HG02973 (cell line): ENCODE measurements at regions not wholly inside any gene's neighbourhood (a gene's known extent, or its start where the extent isn't known, plus 50 kb on each side); places are given as distances from the start of the nearest gene placed in this dataset.

ENCODE experiments used
- ATAC-seq: cut with Tn5 transposase; IDR thresholded peaks from one replicate; pipeline ENCODE4 v1.9.1; 2021; ENCODE audit warnings: moderate library complexity; ENCODE audit not compliant: unreplicated experiment

DNA sequence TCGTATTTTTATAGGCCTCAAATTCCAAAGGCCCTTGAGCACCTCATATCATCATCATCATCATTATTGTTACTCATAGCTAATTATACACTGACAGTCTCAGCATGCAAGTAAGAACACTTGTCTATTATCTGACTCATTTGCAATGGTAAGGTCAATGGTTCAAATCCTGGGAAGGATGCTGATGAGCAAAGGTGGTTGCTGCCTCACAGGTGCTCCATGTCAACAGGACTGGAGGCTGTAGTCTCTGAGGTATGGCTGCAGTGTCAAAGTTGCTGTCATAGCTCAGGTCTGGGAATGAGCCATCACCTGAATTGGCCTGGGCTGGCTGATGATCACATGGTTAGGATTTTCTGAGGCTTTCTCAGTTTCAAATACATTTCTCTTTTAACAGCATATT is 379.3 kb downstream of the BCL11A start:
- ATAC-seq = no peak

GRCh38 chr2:60172801-60173200 is 380.7 kb downstream of the BCL11A start:
- no peak for ATAC-seq

- ATAC-seq = no peak
Observed at GRCh38 chr2:60170272-60170671, 383.2 kb downstream of the BCL11A start.

DNA sequence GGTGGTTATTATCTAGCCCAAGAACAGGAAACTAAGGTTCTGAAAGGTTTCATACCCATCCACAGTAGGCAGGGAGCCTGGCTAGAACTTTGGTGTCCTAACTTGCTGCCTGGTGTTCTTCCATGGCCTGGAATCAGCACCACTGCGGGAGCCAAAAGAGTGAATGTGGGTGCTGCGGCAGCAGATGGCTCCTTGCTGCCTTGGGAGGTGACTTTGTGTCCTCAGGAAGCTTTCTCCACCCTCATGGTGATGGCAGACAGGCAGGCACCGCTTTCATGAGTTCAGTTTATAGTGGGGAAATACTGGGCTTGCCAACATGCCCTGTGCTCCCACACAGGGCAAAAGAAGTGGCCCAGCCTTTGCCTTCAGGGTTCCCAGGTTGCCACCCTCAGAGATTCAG is 385.2 kb downstream of the BCL11A start:
- ATAC-seq = no peak

- no peak for ATAC-seq
Observed at GRCh38 chr2:60167089-60167488, 386.4 kb downstream of the BCL11A start.

GRCh38 chr2:60163691-60164090 is 389.8 kb downstream of the BCL11A start:
- ATAC-seq = no peak

GRCh38 chr2:60159519-60159918 is 393.9 kb downstream of the BCL11A start:
- ATAC-seq = no peak

DNA sequence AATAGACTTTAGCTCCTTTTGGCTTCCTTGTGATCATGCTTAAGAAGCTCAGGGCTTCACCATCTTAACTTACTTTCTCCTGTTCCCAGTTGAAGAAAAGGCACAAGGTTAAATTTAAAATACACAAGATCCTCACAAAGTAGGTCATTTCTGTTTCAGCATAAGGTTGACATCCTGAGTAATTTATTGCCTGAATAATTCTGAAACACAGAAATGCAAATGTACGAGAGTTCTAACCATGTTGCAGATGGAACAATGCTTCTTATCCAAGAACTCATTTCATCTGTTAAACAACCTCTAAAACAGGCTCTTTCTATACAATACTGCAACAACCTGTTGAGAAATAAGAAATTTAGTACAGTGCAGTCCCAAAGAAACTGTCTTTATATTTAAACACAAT is 395.2 kb downstream of the BCL11A start:
- ATAC-seq = peak; percentile 74

DNA sequence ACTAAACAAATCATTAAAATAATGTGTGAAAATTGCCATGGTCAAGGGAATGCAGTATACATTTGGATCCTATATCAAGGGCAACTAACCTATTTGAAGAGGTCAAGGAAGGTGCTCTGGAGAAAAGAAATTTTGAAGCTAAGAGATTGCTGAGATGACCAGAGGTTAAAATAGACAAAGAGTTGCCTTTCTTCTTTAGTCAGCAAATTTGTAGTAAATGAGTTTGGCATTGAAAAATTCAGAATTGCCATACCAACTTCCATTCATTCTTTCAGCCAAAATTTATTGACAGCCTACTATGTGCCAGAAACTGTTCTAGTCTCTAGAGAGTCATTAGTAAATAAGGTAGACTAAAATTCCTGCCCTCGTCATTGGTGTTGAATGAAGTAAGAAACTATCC is 396.2 kb downstream of the BCL11A start:
- ATAC-seq = no peak

DNA sequence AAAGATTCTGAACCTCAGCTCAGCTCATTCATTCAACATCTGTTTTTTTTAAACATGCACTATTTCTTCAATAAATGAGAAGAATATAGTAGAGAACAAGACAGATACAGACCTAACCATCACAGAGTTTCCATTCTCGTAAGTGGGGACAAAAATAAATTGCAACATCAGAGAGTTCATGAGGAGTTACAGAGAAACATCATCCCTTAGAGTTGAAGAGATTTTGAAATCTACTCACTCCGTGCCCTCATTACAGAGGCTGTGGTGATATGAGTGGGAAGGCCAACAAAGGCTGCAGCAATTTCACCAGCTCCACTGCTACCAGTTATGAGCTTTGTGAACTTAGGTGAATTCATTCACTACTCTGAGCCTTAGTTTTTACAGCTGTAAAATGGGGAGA is 399.3 kb downstream of the BCL11A start:
- no peak for ATAC-seq

- no peak for ATAC-seq
Observed at GRCh38 chr2:60152226-60152833, 401.1 kb downstream of the BCL11A start.

GRCh38 chr2:60149176-60149575 is 404.3 kb downstream of the BCL11A start:
- ATAC-seq = no peak

DNA sequence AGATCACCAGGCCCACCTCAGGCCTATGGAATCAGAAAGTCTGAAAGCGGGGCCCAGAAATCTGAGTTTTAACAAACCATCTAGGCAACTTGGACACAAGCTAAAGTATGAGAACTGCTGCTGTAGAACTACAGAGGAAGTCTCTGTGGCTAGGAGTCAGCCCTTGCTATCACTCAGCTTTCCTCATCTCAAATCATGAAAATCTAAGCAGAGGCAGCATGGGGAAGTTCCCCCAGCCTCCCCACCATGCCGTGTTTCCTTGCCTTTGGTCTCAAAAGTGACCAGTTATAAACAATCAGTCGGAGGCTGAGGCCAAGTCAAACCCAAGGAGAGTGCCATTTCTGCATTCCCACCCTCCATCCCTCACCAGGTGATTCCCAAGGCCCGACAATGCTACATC is 404.7 kb downstream of the BCL11A start:
- ATAC-seq = no peak

DNA sequence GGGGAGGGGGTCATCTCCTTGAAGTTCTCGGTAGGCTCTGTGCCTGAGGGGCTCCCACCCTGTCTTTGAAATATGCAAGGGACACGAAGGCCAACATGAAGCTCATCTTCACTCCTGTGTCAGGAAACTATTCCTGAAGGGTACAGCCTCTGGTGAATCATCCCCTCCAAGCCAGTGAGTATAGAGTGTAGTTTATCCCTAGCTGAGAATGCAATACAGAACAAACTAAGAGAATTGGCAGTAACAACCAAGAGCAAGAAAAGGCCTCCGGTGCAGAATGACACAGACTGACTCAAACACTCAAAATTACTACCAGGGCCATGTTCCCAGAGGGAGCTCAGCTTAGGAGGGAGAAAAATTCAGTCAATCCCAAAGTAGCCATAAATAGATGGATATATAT is 413.3 kb downstream of the BCL11A start:
- no peak for ATAC-seq

- no peak for ATAC-seq
Observed at GRCh38 chr2:60136913-60137312, 416.5 kb downstream of the BCL11A start.

- ATAC-seq = no peak
Observed at GRCh38 chr2:60127191-60127590, 426.3 kb downstream of the BCL11A start.

GRCh38 chr2:60125611-60126426 is 427.6 kb downstream of the BCL11A start:
- ATAC-seq = no peak

DNA sequence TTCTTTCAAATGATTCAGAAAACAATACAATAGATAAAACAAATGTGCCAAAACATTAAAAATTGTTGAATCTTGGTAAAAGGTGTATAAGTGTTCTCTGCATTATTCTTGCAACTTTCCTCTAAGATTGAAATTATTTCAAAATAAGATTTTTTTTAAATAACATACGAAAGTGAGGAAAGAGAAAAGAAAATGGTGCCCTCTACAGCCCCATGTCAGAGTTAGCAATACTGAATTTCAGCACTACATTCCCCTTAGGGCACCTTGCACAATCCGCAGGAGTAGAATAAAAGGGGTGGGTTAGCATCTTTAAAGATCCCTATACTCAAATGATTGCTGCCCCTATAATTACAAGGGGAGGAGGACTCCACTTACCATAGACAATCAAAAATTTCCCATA is 433.7 kb downstream of the BCL11A start:
- ATAC-seq = no peak

DNA sequence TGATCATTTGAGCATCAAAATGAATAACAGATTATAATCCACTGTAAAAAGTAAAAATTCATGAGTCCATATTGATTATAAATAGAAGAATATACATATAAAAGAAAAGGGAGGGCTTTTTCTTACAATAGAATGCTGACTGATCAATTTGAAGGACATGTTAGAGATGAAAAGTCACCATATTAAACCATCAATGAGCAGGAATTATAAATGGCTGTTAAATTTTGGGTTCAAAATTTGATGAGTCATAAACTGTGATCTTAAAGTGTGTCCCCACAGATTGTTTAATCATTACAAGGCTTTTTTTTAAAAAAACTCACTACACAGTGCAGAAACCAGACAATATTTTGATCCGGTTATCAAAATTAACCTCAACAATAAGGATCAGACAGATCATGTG is 434.5 kb downstream of the BCL11A start:
- ATAC-seq = no peak

GRCh38 chr2:60118061-60118460 is 435.4 kb downstream of the BCL11A start:
- no peak for ATAC-seq

- no peak for ATAC-seq
Observed at GRCh38 chr2:60116161-60116875, 437.1 kb downstream of the BCL11A start.

DNA sequence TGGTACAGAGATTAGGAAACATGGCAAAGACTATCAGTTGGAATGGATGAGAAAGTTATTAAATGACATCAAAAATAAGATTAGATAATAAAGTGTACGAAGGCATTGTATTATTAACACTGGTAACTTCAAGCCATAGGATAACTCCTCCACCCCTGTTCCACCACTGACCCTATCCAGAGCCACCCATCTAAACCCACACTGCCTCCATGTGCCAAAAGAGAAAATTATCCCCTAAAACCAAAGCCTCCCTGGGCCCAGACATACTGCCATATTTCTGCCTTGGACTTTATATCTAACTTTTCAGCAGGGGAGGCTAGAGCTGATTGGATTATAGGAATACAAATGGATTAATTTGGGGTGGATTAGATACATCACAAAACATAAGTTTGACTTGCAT is 443.7 kb downstream of the BCL11A start:
- ATAC-seq = no peak
